ENCODE measurements at regions not wholly inside any gene's neighbourhood (a gene's known extent, or its start where the extent isn't known, plus 50 kb on each side); places are given as distances from the start of the nearest gene placed in this dataset.
A peak's percentile ranks its signal among the peaks of the same experiment; 100 is the strongest.
"Not testable (repeated sequence)": the region's sequence is repeated elsewhere in the genome, so short reads cannot be mapped to it uniquely, and the experiment has no call there.

DNA sequence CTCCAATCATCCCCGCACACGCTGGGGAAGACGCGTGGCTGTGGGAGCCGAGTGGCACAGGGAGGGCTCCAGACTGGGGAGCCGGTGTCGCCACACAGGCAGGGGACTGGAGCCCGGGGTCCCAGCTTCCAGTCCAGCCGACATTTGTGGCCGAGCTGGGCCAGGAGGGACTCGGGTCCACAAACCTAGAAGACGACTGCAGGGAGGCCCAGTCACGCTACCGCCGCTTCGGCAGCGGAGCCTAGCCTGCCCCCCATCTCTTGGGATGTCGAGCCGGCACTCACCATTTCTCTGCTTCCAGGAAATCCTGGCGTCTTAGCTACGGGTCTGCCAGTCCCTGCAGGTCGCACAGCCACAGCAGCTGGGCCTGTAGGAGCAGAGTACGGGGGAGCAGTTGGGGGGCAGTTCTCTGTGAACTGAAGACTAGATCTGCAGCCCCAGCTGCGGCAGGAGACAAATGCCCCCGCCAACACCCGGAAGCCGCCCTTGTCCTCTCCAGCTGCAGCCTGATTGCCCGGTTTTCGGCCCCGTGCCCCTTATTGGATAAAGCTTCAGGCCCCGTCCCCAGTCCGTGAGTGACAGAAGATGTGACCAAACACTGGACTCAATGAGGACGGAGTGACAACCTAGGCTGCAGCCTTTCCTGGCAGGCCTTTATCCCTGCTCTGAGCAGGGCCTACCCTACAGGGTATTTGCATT, 270.7 kb downstream of the ZNF33B start:
- no peak for DNase-seq (ENCODE audit: low spot score)

DNA sequence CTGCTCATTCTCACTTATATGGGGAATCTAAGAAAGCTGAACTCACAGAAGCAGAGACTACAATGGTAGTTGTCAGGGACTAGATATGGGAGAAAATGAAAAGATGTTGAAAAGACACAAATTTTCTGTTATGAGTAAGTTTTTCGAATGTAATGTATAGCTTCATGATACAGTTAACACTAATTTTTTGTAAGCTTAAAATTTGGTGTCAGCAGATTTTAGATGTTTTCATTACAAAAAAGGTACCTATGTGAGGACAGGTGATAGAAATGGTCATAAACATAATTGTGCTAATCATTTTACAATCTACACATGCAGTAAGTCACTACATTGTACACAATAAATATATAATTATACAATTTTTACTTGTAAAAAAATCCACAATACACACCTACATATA, 286.6 kb downstream of the ZNF33B start:
- no peak for DNase-seq (ENCODE audit: low spot score)

DNA sequence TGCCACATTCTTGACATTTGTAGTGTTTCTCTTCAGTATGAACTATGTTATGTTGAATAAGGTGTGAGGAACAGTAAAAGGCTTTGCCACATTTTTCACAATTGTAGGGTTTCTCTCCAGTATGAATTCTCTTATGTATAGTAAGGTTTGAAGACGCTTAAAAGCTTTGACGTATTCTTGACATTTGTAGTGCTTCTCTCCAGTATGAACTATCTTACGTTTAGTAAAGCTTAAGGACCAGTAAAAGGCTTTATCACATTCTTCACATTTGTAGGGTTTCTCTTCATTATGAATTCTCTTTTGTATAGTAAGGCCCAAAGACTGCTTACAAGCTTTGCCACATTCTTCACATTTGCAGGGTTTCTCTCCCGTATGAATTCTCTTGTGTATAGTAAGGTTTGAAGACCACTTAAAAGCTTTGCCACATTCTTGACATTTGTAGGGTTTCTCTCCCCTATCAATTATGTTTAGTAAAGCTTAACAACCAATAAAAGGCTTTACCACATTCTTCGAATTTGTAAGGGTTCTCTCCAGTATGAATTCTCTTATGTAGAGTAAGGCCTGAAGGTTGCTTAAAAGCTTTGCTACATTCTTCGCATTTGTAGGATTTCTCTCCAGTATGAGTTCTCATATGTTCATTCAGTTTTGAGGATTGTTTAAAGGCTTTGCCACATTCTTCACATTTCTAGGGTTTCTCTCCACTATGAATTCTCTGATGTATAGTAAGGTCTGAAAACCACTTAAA, 301.6 kb downstream of the ZNF33B start:
- not testable (repeated sequence) for DNase-seq (ENCODE audit: low spot score)

DNA sequence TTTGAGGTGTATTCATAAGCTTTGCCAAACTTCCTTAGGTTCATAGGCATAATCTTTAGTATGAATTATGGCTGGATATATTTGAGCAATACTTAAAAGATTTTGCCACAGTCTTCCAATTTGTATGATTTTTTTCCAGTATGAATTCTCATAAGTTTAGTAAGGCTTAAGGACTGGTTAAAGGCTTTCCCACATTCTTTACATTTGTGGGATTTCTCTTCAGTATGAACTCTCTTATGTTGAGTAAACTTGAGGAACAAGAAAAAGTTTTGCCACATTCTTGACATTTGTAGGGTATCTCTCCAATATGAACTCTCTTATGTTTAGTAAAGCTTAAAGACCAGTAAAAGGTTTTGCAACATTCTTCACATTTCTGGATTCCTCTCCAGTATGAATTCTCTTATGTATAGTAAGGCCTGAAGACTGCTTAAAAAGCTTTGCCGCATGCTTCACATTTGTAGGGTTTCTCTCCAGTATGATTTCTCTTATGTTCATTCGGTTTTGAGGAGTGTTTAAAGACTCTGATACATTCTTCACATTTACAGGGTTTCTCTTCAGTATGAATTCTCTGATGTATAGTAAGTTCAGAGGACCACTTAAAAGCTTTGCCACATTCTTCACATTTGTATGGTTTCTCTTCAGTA, 302.6 kb downstream of the ZNF33B start:
- DNase-seq (ENCODE audit: low spot score), result not testable (repeated sequence)

GRCh38 chr10:42304341-42304740, 334.0 kb downstream of the ZNF33B start:
- DNase-seq (ENCODE audit: low spot score), result peak; percentile 8

DNA sequence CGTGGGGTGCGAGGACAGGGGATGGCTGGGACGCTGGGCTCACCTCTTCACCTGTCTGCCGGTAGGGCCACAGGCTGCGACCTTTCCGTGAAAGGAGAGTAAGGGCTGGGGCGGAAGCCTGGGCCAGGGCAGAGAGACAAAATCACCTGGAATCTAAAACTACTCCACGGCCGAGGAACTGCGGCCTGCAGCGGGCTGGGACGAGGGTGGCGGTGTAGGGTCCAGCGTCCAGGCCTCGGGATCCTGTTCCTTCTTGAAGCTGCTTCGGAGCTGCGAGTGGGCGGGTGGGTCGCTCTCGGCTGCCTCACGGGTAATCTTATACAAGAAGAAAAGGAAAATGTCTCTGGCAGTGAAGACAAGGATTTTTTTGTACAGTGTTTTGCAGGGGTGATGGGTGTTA, 356.5 kb downstream of the ZNF33B start:
- DNase-seq (ENCODE audit: low spot score), result not testable (repeated sequence)

GRCh38 chr10:42269788-42270187, 368.6 kb downstream of the ZNF33B start:
- DNase-seq (ENCODE audit: low spot score), result not testable (repeated sequence)

DNA sequence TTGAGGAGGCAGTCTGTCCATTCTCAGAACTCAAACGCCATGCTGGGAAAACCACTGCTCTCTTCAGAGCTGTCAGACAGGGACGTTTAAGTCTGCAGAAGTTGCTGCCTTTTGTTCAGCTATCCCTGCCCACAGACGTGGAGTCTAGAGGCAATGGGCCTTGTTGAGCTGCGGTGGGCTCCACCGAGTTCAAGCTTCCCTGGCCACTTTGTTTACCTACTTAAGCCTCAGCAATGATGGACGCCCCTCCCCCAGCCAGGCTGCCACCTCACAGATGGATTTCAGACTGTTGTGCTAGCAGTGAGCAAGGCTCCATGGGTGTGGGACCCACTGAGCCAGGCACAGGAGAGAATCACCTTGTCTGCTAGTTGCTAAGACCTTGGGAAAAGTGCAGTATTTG, 375.1 kb downstream of the ZNF33B start:
- DNase-seq (ENCODE audit: low spot score), result not testable (repeated sequence)

GRCh38 chr10:42243002-42243401, 395.4 kb downstream of the ZNF33B start:
- not testable (repeated sequence) for DNase-seq (ENCODE audit: low spot score)

- DNase-seq (ENCODE audit: low spot score), result no peak
Observed at GRCh38 chr10:42242135-42242805, 396.1 kb downstream of the ZNF33B start.

DNA sequence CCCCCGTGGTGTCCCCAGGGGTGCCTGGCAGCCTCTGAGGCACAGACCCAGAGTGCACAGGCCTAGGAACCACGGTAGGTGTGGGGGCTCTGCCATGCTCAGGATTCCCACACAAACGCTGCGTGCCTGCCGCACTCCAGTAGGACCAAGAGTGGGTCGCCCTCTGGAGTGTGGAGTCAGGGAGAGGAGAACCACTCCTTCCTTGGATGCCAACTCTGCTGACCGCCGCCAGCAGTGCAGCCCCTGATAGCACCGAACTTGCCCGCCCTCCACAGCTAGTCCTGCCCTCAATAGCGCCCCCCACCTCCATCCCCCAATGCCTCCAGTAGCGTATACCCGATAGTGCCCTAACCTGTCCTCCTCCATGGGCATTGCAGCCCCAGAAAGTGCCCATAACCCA, 402.0 kb downstream of the ZNF33B start:
- not testable (repeated sequence) for DNase-seq (ENCODE audit: low spot score)

- DNase-seq (ENCODE audit: low spot score), result not testable (repeated sequence)
Observed at GRCh38 chr10:42235736-42236135, 402.6 kb downstream of the ZNF33B start.

GRCh38 chr10:42235241-42235640, 403.1 kb downstream of the ZNF33B start:
- DNase-seq (ENCODE audit: low spot score), result not testable (repeated sequence)

DNA sequence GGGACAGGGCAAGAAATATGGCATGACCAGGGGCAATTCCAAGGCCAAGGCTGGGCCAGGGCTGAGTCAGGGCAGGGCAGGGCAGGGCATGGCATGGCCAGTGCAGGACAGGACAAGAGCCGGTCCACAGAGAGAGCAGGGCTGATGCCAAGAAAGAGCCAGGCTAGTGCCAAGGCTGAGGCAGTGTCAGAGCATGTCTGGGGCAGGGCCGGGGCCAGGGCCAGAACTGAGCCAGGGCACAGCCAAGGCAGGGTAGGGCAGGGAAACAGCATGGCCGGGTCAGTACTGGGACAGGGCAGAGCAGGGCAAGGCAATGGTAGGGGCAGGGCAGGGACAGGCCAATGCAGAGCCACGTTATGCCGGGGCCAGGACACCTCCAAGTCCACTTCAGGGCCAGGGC, 403.9 kb downstream of the ZNF33B start:
- not testable (repeated sequence) for DNase-seq (ENCODE audit: low spot score)

DNA sequence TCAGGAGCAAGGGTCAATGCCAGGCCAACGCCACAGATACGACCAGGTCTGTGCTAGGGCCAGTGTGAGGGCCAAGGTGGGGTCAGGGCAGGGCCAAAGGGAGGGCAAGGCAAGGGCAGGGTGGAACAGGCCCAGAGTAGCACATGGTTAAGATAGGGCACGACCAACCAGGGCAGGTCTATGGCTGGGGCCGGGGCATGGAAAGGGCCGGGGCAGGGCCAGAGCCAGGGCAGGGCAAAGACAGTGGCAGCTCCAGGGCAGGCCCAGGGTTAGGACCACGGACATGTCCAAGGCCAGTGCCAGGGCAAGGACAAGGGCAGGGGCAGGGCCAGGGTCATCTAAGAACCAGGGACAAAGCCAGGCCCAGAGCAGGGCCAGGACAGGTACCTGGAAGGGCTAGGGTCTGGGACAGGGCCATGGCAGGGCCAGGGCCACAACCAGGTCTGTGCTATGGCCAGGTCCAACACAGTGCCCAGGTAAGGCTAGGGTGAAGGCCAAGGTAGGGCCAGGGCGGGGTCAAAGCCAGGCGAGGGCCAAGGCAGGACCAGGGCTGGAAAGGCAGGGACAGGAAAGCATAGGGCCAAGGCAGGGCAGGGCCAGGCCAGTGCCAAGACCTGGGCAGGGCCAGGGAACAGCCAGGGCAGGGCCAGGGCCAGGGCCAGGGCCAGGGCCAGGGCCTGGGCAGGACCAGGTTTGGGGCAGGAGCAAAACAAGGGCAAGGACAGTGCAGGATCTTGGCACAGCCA, 404.7 kb downstream of the ZNF33B start:
- not testable (repeated sequence) for DNase-seq (ENCODE audit: low spot score)

- not testable (repeated sequence) for DNase-seq (ENCODE audit: low spot score)
Observed at GRCh38 chr10:42232955-42233354, 405.4 kb downstream of the ZNF33B start.

DNA sequence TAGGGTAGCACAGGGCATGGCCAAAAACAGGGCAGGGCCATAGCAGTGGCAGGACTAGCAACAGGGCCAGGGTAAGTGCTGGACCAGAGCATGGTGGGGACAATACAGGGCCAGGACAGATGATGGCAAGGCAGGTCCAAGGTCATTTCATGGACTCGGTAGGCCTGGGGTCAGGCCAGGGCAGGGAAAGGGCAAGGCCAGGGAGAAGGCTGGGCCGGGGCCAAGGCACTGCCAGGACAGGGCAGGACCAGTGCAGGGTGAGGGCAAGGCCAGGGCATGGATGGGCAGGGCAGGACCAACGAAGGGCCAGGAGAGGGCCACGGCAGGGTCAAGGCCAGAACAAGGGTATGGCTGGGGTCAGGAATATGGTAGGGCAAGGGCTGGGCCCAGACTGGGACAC, 407.6 kb downstream of the ZNF33B start:
- DNase-seq (ENCODE audit: low spot score), result not testable (repeated sequence)

- DNase-seq (ENCODE audit: low spot score), result not testable (repeated sequence)
Observed at GRCh38 chr10:42230115-42230514, 408.3 kb downstream of the ZNF33B start.

- not testable (repeated sequence) for DNase-seq (ENCODE audit: low spot score)
Observed at GRCh38 chr10:42227859-42228258, 410.5 kb downstream of the ZNF33B start.

GRCh38 chr10:42193588-42193987, 444.8 kb downstream of the ZNF33B start:
- not testable (repeated sequence) for DNase-seq (ENCODE audit: low spot score)

DNA sequence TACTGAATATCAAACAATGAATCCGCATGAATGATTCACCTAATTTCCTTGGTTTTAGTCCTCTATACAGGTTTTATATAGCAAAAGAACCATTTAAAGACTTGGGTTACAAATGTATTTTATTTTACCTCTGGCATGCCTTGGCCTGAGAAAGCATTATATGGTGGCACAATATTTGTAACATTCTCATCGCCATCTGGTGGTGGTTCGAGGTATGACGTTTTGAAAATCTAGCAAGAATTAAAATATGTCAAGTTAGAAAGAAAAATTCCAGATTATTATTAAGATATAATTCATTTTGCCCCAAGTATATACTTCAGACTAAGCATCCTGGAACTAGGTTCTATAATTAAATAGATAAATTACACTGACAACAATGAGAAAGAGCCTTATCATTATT, 445.9 kb downstream of the ZNF33B start:
- DNase-seq (ENCODE audit: low spot score), result peak; percentile 35

Data from RKO (cell line).